ENCODE measurements at regions not wholly inside any gene's neighbourhood (a gene's known extent, or its start where the extent isn't known, plus 50 kb on each side); places are given as distances from the start of the nearest gene placed in this dataset.
"Not testable (repeated sequence)": the region's sequence is repeated elsewhere in the genome, so short reads cannot be mapped to it uniquely, and the experiment has no call there.

GRCh38 chr13:69018173-69018572 is 1089.5 kb upstream of the ATXN8OS start:
- H2AFZ ChIP-seq (ENCODE audit: low read length); H4K8ac ChIP-seq (ENCODE audit: extremely low read depth, insufficient read depth, low read length); H3K4me2 ChIP-seq (ENCODE audit: insufficient read depth in 1 of 2, low read depth in 2 of 2, low read length in 2 of 2); H2AK5ac ChIP-seq (ENCODE audit: low read depth, low read length); H3K4me1 ChIP-seq (replicated peaks in 1 of 4; ENCODE audit: control insufficient read depth in 3 of 4, insufficient read depth in 4 of 4, low read length in 3 of 4); FAIRE-seq; H3K4me3 ChIP-seq (ENCODE audit: extremely low read depth in 1 of 4, insufficient read depth in 2 of 4, low read depth in 3 of 4, low read length in 4 of 4); H2BK12ac ChIP-seq (ENCODE audit: low read depth, low read length); H3K14ac ChIP-seq (ENCODE audit: insufficient read length); CTCF ChIA-PET (ENCODE audit: partially characterized antibody); H3K79me1 ChIP-seq (ENCODE audit: low read depth, low read length); DNase-seq (ENCODE audit: low read depth in 1 of 2, low spot score in 2 of 2); H3K36me3 ChIP-seq (ENCODE audit: control insufficient read depth in 2 of 4, insufficient read depth in 4 of 4, low read length in 3 of 4); H2BK15ac ChIP-seq (ENCODE audit: low read length); H4K20me1 ChIP-seq (replicated peaks in 1 of 2; ENCODE audit: control insufficient read depth in 1 of 2, insufficient read depth in 2 of 2, low read length in 2 of 2); H4K91ac ChIP-seq (replicated peaks; ENCODE audit: insufficient read length, low read length); POLR2A ChIA-PET (ENCODE audit: partially characterized antibody); H3K9me3 ChIP-seq (ENCODE audit: insufficient read depth in 2 of 2, low read depth in 1 of 2, low read length in 1 of 2); H2BK120ac ChIP-seq (replicated peaks; ENCODE audit: low read depth, low read length); H2BK5ac ChIP-seq (ENCODE audit: low read depth, low read length); H2BK20ac ChIP-seq (ENCODE audit: low read length); H4K5ac ChIP-seq (ENCODE audit: insufficient read length, low read depth, low read length); H3K79me2 ChIP-seq (ENCODE audit: control insufficient read depth in 1 of 2, insufficient read depth in 2 of 2, low read length in 2 of 2); H3K4ac ChIP-seq (replicated peaks; ENCODE audit: insufficient read length, low read depth, low read length); H3K9ac ChIP-seq (replicated peaks in 1 of 4; ENCODE audit: extremely low read depth in 1 of 4, low read depth in 3 of 4, low read length in 3 of 4); H3K56ac ChIP-seq (replicated peaks; ENCODE audit: insufficient read length, low read depth, low read length); H3K23ac ChIP-seq (ENCODE audit: insufficient read length); H3K27ac ChIP-seq (ENCODE audit: low read depth, low read length); H3K27me3 ChIP-seq (replicated peaks in 1 of 4; ENCODE audit: control insufficient read depth in 3 of 4, extremely low read depth in 1 of 4, insufficient read depth in 3 of 4, low read length in 3 of 4); H3K23me2 ChIP-seq (ENCODE audit: low read depth, low read length); H3K18ac ChIP-seq (ENCODE audit: extremely low read depth, low read length): not testable (repeated sequence)
- WGBS, 2 experiments (ENCODE audit: extremely low coverage in 1 of 2, insufficient coverage in 1 of 2, insufficient read length in 1 of 2, insufficient replicate concordance in 2 of 2, low coverage in 1 of 2, low lambda C conversion rate in 2 of 2, missing lambda C conversion rate in 1 of 2) = 91% methylated on average over 9 of the region's 9 CpGs; no CpG with 5 or more reads in 1 of the 2 experiments
- peak in 1 of 2 experiments; percentile 21; a peak in 1 of 3 replicates for TF ChIP-seq EP300 (IDR thresholded peaks at IDR 0.05; ENCODE audit: borderline replicate concordance in 1 of 2, low read depth in 2 of 2, low read length in 2 of 2)

All from H1 (cell line).